NOMO-1 treated with dmso at 0.1 percent for 144 hours (cell line): ENCODE measurements at regions not wholly inside any gene's neighbourhood (a gene's known extent, or its start where the extent isn't known, plus 50 kb on each side); places are given as distances from the start of the nearest gene placed in this dataset.
A peak's percentile ranks its signal among the peaks of the same experiment; 100 is the strongest.

ENCODE experiments used
- DNase-seq: peaks from one replicate; lab custom pipeline; 2025; ENCODE audit not compliant: unreplicated experiment; lab: John Stamatoyannopoulos, UW

- no peak for DNase-seq
Measured at GRCh38 chrX:5537098-5537497, 691.6 kb downstream of the NLGN4X start.

DNA sequence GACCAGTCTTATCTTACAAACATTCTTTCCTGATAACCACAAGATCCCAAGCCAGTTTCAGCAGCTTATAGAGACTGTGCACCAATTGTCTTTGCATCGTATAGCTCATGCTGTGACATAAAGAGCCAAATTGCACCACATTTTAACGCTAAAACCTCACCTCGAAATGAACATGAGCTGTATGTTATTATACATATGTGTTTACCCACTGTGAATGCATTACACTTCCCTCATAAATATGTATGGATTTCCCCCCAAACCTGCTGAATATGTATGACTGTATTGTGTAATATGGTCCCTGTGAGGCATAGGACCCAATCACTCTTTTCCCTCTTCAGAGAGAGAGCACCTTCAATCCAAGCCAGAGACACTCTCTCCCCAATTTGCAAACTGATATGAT, 692.4 kb downstream of the NLGN4X start:
- DNase-seq, result no peak

GRCh38 chrX:5528057-5528456, 700.6 kb downstream of the NLGN4X start:
- DNase-seq, result peak; percentile 3

DNA sequence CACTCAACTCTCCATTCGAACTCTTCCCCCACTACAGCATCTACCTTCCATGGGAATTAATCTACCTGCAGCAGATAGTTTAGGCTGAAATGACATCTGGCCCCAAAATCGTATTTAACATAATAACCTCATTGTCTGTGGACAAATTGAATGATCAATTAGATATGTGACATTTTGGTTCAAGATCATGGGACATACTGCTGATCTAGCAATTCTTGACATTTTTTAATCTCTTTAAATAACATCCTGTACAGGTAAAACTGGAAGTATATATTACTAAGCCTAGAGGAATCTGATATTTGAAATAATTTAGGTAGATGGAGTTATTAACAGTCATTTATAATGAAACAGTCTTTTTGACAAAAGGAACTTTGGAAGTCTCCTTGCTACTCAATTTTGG, 702.5 kb downstream of the NLGN4X start:
- DNase-seq, result no peak

DNA sequence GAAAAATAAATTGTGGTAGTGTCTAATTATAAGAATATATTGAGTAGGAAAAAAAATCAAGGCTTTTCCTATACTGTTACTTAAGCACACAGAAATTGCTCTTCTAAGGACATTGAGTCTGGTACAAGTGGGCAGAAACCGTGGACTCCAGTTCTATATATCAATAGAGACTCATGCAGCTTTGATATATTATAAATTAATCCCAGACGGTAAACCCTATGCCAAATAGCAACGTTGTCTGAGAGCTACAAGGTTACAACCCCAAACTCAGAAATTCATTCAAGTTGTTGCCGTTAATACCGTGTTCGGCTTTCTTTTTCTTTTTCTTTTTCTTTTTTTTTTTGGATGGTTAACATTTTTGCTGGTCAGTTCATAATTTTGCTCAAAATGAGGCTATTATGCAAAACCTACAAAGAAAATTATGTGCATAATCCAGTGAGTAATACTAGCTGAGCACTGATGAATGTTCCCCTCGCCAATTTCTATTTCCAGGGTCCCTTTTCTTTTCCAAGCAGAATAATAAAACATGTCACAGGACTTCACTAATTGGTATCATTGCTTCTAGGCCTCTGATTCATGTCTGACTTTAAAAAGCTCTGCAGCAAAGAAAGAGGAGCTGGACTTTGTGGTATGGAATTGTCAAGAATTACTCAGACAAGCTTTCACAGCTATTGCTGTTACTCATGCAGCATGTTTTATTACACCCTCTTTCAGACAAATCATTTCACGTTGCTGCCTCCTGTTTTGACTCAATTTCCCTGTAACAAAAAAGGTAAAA, 737.7 kb downstream of the NLGN4X start:
- no peak for DNase-seq

GRCh38 chrX:5474282-5474681, 754.4 kb downstream of the NLGN4X start:
- no peak for DNase-seq

GRCh38 chrX:5458300-5458842, 770.3 kb downstream of the NLGN4X start:
- no peak for DNase-seq

DNA sequence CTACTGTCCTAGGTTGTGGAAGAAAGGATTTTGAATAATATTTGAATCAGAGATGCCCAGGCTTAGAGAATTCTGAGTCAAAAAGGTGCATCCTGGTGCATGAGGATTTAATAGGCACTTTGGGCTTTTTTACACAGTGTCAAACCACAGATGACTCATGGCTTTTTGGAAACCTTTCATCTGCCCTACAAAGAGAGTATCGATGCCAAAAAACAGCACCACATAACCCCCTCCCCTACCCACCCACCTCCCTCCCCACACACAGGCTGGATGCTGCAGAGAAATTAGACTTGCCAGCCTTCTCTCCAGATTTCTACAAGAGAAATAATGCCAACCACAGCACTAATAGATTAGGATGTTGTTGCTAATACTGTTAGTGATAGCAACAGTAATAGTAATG, 779.3 kb downstream of the NLGN4X start:
- DNase-seq, result no peak

- DNase-seq, result no peak
Measured at GRCh38 chrX:5431823-5432222, 796.8 kb downstream of the NLGN4X start.

DNA sequence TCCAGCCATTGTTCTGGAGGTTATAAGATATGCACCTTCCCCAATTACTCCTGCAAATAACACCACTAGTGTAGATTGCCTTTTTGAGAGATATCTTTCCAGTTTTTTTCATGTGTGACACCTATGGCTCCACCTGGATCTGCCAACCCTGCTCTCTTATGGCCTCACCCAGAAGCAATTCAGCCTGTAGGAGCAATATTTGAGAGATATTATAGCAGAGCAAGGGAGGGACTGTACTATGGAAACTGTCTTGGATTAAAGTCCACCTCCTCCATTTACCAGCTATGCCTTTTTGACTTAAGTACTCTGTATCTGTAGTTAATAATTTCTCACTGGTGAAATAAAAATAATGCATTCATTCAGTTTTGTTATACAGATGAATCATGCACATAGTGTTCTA, 803.5 kb downstream of the NLGN4X start:
- no peak for DNase-seq

DNA sequence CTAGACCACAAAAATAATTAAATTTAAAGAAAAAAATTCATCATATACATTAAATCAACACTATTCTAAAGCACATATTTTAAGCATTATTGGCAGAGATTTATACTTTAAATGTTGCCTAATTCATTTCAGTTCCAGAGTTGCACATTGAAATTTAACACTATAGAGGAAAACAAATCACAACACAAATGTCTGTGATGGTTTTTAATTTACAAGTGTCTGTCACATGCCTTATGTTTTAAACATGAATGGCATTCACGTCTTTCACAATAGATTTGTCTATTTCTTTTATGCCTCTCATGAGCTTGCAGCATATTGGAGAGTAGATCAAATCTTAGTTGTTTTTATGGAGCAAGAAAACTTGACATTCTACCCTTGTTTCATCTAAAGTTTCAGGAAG, 811.3 kb downstream of the NLGN4X start:
- no peak for DNase-seq

DNA sequence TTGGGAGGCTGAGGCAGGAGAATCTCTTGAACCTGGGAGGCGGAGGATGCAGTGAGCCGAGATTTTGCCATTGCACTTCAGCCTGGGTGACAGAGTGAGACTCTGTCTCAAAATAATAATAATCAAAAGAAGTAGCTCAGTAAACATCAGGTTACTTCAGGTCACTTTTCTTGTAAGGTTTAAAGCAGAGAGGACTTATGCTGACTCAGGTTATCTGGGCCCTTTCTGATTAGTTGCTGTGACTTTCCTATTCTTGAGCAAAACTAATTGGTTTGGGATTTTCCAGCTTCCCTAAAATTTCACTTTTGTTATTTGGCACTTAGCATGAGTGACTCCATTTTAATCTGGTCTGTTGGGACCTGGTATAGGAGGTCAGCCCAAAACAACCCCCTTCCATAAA, 812.9 kb downstream of the NLGN4X start:
- DNase-seq, result no peak

- no peak for DNase-seq
Measured at GRCh38 chrX:5409106-5409505, 819.6 kb downstream of the NLGN4X start.

GRCh38 chrX:5402461-5402860, 826.2 kb downstream of the NLGN4X start:
- no peak for DNase-seq

- DNase-seq, result no peak
Measured at GRCh38 chrX:5399403-5399802, 829.3 kb downstream of the NLGN4X start.

GRCh38 chrX:5397409-5397808, 831.3 kb downstream of the NLGN4X start:
- DNase-seq, result no peak

- no peak for DNase-seq
Measured at GRCh38 chrX:5390376-5390775, 838.3 kb downstream of the NLGN4X start.

- peak; percentile 76 for DNase-seq
Measured at GRCh38 chrX:5388087-5388486, 840.6 kb downstream of the NLGN4X start.

DNA sequence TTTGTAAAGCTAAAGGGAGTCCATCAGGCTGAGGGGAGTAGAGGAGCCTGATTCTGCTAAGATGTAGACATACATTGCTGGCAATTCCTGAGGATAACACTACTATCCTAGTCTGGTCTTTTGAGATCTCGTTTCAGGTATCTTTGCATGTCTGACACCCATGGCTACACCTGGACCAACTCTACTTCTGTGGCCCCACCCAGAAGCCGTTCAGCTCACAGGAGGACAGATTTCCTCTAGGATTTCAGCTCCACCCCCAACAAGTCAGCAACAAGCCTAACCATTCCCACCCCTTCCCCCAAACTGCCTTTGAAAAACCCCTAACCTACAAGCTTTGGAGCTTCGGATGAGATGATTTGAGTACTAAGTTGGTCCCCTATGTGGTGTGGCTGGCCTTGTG, 848.2 kb downstream of the NLGN4X start:
- DNase-seq, result no peak

DNA sequence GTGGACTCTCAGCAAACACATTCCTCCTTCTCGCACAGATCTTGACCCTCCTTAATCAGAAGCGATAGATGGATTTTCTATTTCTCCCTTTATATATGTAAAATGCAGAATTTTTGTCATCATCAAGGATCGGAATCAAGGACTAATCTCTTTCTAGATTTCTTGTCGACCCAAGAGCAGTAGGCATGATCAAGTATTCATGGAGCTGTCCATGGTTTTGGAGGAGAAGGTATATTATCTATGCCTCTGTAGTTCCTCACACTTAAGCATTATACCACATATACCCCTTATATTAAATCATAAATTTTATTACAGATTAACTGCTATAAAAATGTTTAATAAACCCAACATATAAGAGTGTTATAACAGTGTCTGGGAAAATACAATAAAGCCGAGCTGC, 886.8 kb downstream of the NLGN4X start:
- no peak for DNase-seq

- DNase-seq, result no peak
Measured at GRCh38 chrX:5337160-5337559, 891.5 kb downstream of the NLGN4X start.

- DNase-seq, result no peak
Measured at GRCh38 chrX:5324546-5324945, 904.1 kb downstream of the NLGN4X start.

DNA sequence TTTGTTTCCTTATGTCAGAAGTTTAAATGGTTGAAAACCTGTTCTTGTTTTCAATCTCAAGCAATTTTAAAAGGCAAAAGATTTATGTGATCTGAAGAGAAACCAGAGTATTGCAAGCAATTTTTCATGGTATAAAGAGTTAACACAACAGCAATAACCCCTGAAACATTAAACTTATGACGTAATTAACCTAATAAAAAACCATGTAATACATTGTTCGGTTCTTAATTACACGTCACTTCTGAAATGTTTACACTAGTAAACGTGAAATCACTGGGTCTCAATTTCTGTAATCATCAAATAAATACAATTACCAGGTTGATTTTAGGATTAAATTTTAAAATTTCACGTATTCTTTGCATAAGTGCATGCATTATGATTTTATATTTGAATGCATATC, 914.5 kb downstream of the NLGN4X start:
- DNase-seq, result no peak
